Gastrocnemius medialis (tissue), 4 donors: ENCODE measurements at regions not wholly inside any gene's neighbourhood (a gene's known extent, or its start where the extent isn't known, plus 50 kb on each side); places are given as distances from the start of the nearest gene placed in this dataset.

Source experiments
- ATAC-seq, 2 donors: fragments of 150-250 bp; one replicate each; pipeline ENCODE4 v1.9.1; 2016
- DNase-seq, 2 donors: peaks; one replicate each; pipeline ENCODE4 v3.0.0-alpha.2; 2019
- H3K27ac ChIP-seq, 4 donors: fragments of 200-600 bp; sonication (generic); 1 replicate in 1 of 4; 2 replicates in 3 of 4; pipeline ENCODE4 v1.5.1; 2016 to 2018; ENCODE audit warnings: mild to moderate bottlenecking in 2 of 4, moderate library complexity in 1 of 4
- H3K27me3 ChIP-seq, 3 donors: fragments of 200-600 bp; sonication (generic) in 2 of 3; 1 replicate in 1 of 3; 2 replicates in 2 of 3; pipeline versions ENCODE4 v1.5.1 to v1.6.0; 2016 to 2019; ENCODE audit warnings: mild to moderate bottlenecking in 1 of 3, moderate library complexity in 1 of 3
- H3K36me3 ChIP-seq, 2 donors: fragments of 200-600 bp; sonication (generic) in 1 of 2; one replicate each; pipeline ENCODE4 v1.5.1; 2017 to 2018
- H3K4me1 ChIP-seq, 2 donors: fragments of 200-600 bp; sonication (generic) in 1 of 2; one replicate each; pipeline ENCODE4 v1.5.1; 2016 to 2017; ENCODE audit warnings: mild to moderate bottlenecking in 2 of 2
- H3K4me3 ChIP-seq, 4 donors: fragments of 200-600 bp; sonication (generic) in 3 of 4; 1 replicate in 1 of 4; 2 replicates in 3 of 4; pipeline ENCODE4 v1.5.1; 2016 to 2019; ENCODE audit warnings: mild to moderate bottlenecking in 2 of 4
- H3K9me3 ChIP-seq, 3 donors: fragments of 200-600 bp; sonication (generic) in 2 of 3; 1 replicate in 1 of 3; 2 replicates in 2 of 3; pipeline ENCODE4 v1.5.1; 2016 to 2019
- POLR2A ChIP-seq, 2 donors: fragments of 450-650 bp; IDR thresholded peaks; one replicate each; pipeline ENCODE4 v1.6.1; 2017; ENCODE audit warnings: antibody characterized with exemption in 2 of 2, mild to moderate bottlenecking in 2 of 2, moderate library complexity in 2 of 2
- in situ Hi-C, 4 donors: fragments of 200-750 bp; cut with MboI; loops; one replicate each; pipeline versions ENCODE4 v1.15.0 to v1.8.0; 2017; ENCODE audit warnings: low sequenced_read_pairs in 4 of 4
- intact Hi-C: fragments of 100-400 bp; cut with DNase I; formaldehyde crosslinking; loops from one replicate; pipeline ENCODE4 v1.15.1; 2023; ENCODE audit warnings: low total_unique reads
- TF ChIP-seq, protein P1 (sequence below), 5 experiments: fragments of 450-650 bp in 3 of 5; fragments of 200-600 bp in 2 of 5; sonication (generic) in 2 of 5; IDR thresholded peaks in 4 of 5; conservative IDR thresholded peaks in 1 of 5; 1 replicate in 4 of 5; 2 replicates in 1 of 5; pipeline ENCODE4 v1.5.1; 2016 to 2019; ENCODE audit warnings: antibody characterized with exemption in 5 of 5, mild to moderate bottlenecking in 3 of 5, moderate library complexity in 3 of 5

DNA sequence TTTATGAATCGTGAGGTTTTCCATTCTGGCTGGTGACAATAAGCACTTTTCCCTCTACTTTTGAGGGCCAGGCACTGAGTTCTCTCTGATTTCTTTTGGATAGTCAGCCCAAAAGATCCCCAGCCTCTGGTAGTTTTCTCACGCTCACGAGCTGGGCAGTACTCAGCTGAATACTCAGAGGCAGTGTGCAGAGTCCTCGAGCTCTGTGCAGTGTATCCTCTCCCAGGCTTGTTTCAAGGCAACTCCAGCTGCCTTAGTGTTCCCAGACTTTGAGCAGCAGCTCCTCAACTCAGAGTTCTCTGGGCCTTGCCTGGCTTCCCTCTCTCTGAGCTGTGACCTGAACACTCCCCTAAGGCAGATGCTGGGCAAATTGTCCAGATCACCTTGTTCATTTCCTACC is 59.1 kb upstream of the IQSEC1 start:
- TF ChIP-seq, protein P1, sequence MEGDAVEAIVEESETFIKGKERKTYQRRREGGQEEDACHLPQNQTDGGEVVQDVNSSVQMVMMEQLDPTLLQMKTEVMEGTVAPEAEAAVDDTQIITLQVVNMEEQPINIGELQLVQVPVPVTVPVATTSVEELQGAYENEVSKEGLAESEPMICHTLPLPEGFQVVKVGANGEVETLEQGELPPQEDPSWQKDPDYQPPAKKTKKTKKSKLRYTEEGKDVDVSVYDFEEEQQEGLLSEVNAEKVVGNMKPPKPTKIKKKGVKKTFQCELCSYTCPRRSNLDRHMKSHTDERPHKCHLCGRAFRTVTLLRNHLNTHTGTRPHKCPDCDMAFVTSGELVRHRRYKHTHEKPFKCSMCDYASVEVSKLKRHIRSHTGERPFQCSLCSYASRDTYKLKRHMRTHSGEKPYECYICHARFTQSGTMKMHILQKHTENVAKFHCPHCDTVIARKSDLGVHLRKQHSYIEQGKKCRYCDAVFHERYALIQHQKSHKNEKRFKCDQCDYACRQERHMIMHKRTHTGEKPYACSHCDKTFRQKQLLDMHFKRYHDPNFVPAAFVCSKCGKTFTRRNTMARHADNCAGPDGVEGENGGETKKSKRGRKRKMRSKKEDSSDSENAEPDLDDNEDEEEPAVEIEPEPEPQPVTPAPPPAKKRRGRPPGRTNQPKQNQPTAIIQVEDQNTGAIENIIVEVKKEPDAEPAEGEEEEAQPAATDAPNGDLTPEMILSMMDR (IDR thresholded peaks at IDR 0.05 in 4 of 5, conservative IDR thresholded peaks at IDR 0.05 in 1 of 5), result no peak
- TF ChIP-seq POLR2A (IDR thresholded peaks at IDR 0.05), result no peak
- intact Hi-C loops (no loop called here), in situ Hi-C loops (no loop called here)
- DNase-seq, result no peak
- Histone ChIP-seq H3K27me3 (no peaks in the 10 kb centered on the region), H3K9me3 (no peaks in the 10 kb centered on the region), H3K36me3 (no peaks in the 10 kb centered on the region), H3K4me3 (no peak overlapping the region), H3K27ac (no peak overlapping the region), H3K4me1 (no peaks in the 10 kb centered on the region)
- no peak for ATAC-seq

DNA sequence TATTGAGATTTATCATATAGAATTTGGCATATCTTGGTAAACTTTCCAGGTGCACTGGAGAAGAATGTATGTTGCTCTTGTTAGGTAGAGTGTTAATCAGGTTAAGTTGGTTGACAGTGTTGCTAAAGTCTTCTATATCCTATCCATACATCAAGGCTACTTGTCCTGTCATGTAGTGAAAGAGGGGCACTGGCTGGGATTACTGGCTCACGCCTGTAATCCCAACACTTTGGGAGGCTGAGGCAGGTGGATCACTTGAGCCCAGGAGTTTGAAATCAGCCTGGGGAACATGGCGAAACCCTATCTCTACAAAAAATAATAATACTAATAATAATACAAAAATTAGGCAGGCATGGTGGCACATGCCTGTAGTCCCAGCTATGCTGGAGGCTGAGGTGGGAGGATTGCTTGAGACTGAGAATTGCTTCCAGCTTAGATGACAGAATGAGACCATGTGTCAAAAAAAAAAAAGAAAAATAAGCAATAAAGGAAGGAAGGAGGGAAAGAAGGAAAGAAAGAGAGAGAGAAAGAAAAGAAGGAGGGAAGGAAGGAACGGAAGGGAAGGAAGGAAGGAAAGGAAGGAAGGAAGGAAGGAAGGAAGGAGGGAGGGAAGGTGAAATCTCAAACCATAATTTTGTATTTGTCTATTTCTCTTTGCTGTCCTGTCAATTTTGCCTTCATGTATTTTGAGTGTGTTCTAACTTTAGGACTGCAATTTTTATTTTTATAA is 57.4 kb upstream of the IQSEC1 start:
- ATAC-seq, result no peak
- H3K36me3 ChIP-seq, result no peaks in the 10 kb centered on the region
- H3K27me3 ChIP-seq, result no peaks in the 10 kb centered on the region
- H3K4me1 ChIP-seq, result no peaks in the 10 kb centered on the region
- DNase-seq, result no peak
- in situ Hi-C loops, result no loop called here
- no peak overlapping the region for H3K4me3 ChIP-seq
- TF ChIP-seq, protein P1 (IDR thresholded peaks at IDR 0.05 in 4 of 5, conservative IDR thresholded peaks at IDR 0.05 in 1 of 5), result no peak
- TF ChIP-seq POLR2A (IDR thresholded peaks at IDR 0.05), result no peak
- no peaks in the 10 kb centered on the region for H3K9me3 ChIP-seq
- intact Hi-C loops, result no loop called here
- no peak overlapping the region for H3K27ac ChIP-seq

- Histone ChIP-seq H3K9me3 (no peaks in the 10 kb centered on the region), H3K36me3 (no peaks in the 10 kb centered on the region), H3K27ac (no peak overlapping the region), H3K4me1 (no peaks in the 10 kb centered on the region), H3K27me3 (no peaks in the 10 kb centered on the region), H3K4me3 (no peak overlapping the region)
- no peak for TF ChIP-seq POLR2A (IDR thresholded peaks at IDR 0.05)
- TF ChIP-seq, protein P1 (IDR thresholded peaks at IDR 0.05 in 4 of 5, conservative IDR thresholded peaks at IDR 0.05 in 1 of 5), result no peak
- intact Hi-C loops, result no loop called here
- ATAC-seq (no peak), DNase-seq (no peak)
- in situ Hi-C loops, result no loop called here
Observed at GRCh38 chr3:13125092-13126015, 52.1 kb upstream of the IQSEC1 start.

DNA sequence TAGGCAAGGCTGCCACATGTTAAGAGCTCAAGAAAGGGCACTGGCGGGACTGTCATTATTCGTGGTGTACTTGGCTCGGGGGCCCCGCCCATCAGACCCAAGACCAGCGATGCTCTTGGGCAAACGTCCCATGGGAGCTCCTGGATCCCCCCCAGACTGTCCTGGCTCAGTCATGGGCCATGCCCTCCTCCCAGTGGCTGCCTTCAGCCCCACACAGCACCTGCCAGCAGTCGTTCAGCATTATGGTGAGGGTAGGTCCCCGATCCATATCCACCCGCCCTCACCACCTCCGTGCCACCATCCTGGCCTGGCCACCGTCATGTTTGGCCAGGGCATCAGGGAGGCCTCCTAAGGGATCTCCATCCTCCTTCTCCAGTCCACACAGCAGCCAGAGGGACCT is 51.4 kb upstream of the IQSEC1 start:
- intact Hi-C loops (no loop called here), in situ Hi-C loops (no loop called here)
- ATAC-seq (no peak), DNase-seq (no peak)
- Histone ChIP-seq H3K27ac (no peak overlapping the region), H3K9me3 (no peaks in the 10 kb centered on the region), H3K4me3 (no peak overlapping the region), H3K4me1 (no peaks in the 10 kb centered on the region), H3K36me3 (no peaks in the 10 kb centered on the region), H3K27me3 (no peaks in the 10 kb centered on the region)
- no peak for TF ChIP-seq POLR2A (IDR thresholded peaks at IDR 0.05)
- TF ChIP-seq, protein P1 (IDR thresholded peaks at IDR 0.05 in 4 of 5, conservative IDR thresholded peaks at IDR 0.05 in 1 of 5), result no peak
